ENCODE measurements at regions not wholly inside any gene's neighbourhood (a gene's known extent, or its start where the extent isn't known, plus 50 kb on each side); places are given as distances from the start of the nearest gene placed in this dataset.

DNA sequence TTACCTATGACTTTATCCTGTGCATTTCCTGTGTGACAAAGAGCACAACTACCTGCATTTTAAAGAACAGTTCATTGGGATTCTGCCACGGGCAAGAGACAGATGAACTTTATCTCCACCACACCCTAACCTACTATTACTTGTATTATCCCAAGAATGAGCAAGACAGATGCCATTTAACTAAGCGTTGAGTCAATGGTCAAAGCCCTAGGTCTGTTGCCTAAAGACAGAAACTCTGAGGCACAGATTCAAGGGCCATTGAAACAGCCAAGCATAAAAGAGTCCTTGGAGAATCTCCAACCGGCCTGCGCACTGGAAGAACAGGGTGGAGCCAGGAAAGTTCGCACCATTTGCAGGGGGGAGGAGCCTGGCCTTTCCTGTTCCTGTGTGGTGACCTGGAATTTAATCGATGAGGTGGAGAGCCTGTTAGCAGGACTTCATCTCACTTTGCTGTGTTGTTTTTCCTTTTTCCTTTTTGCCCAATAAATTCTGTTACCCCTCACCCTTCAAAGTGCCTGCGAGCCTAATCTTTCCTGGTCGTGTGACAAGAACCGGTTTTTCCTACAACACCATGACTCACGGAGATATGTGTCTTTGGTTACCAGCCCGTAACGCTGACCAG, 146.4 kb upstream of the DIAPH2 start:
- no peak for TF ChIP-seq POLR2A (IDR thresholded peaks at IDR 0.05; ENCODE audit: low read length)
- TF ChIP-seq KDM1A (IDR thresholded peaks at IDR 0.05; ENCODE audit: low read depth), result no peak
- no peak for TF ChIP-seq CTCF (IDR thresholded peaks at IDR 0.05)
- no peak for TF ChIP-seq TP53 (CRISPR knock-in tag; IDR thresholded peaks at IDR 0.05)
- TF ChIP-seq CBX8 (IDR thresholded peaks at IDR 0.05), result no peak
- no peak for TF ChIP-seq RARB (CRISPR knock-in tag; IDR thresholded peaks at IDR 0.05)
- TF ChIP-seq HOXB5 (CRISPR knock-in tag; IDR thresholded peaks at IDR 0.05), result no peak
- no peak for TF ChIP-seq EP300 (IDR thresholded peaks at IDR 0.05)
- TF ChIP-seq, protein P1, sequence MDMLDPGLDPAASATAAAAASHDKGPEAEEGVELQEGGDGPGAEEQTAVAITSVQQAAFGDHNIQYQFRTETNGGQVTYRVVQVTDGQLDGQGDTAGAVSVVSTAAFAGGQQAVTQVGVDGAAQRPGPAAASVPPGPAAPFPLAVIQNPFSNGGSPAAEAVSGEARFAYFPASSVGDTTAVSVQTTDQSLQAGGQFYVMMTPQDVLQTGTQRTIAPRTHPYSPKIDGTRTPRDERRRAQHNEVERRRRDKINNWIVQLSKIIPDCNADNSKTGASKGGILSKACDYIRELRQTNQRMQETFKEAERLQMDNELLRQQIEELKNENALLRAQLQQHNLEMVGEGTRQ (IDR thresholded peaks at IDR 0.05), result no peak
- no peak for TF ChIP-seq MAX (IDR thresholded peaks at IDR 0.05)
- TF ChIP-seq FOSB (CRISPR knock-in tag; IDR thresholded peaks at IDR 0.05), result no peak
